ENCODE measurements at regions not wholly inside any gene's neighbourhood (a gene's known extent, or its start where the extent isn't known, plus 50 kb on each side); places are given as distances from the start of the nearest gene placed in this dataset.

- Mint-ChIP-seq H3K4me3 (ENCODE audit: unreplicated experiment) (no peak overlapping the region), H3K27me3 (ENCODE audit: low read depth) (no peaks in the 10 kb centered on the region), H3K36me3 (ENCODE audit: low read depth) (no peaks in the 10 kb centered on the region), H3K27ac (ENCODE audit: unreplicated experiment) (no peak overlapping the region), H3K4me1 (ENCODE audit: low read depth) (peaks cover 10% of the 10 kb centered on the region), H3K9me3 (ENCODE audit: low read depth) (no peaks in the 10 kb centered on the region)
- TF ChIP-seq CTCF (IDR thresholded peaks at IDR 0.05), result no peak
- no peak for DNase-seq (ENCODE audit: low spot score)
These were observed 91.9 kb upstream of the BCL2L14 start for GRCh38 chr12:11978726-11979384.

- H3K9me3 Mint-ChIP-seq (ENCODE audit: low read depth), result no peaks in the 10 kb centered on the region
- peaks cover 10% of the 10 kb centered on the region for H3K4me1 Mint-ChIP-seq (ENCODE audit: low read depth)
- TF ChIP-seq CTCF (IDR thresholded peaks at IDR 0.05), result no peak
- no peak overlapping the region for H3K27ac Mint-ChIP-seq (ENCODE audit: unreplicated experiment)
- no peaks in the 10 kb centered on the region for H3K36me3 Mint-ChIP-seq (ENCODE audit: low read depth)
- DNase-seq (ENCODE audit: low spot score), result no peak
- no peaks in the 10 kb centered on the region for H3K27me3 Mint-ChIP-seq (ENCODE audit: low read depth)
- H3K4me3 Mint-ChIP-seq (ENCODE audit: unreplicated experiment), result no peak overlapping the region
These were observed 90.6 kb upstream of the BCL2L14 start for GRCh38 chr12:11980115-11980514.

- peaks cover 10% of the 10 kb centered on the region for H3K4me1 Mint-ChIP-seq (ENCODE audit: low read depth)
- H3K27me3 Mint-ChIP-seq (ENCODE audit: low read depth), result no peaks in the 10 kb centered on the region
- DNase-seq (ENCODE audit: low spot score), result no peak
- no peak overlapping the region for H3K4me3 Mint-ChIP-seq (ENCODE audit: unreplicated experiment)
- no peaks in the 10 kb centered on the region for H3K9me3 Mint-ChIP-seq (ENCODE audit: low read depth)
- no peak for TF ChIP-seq CTCF (IDR thresholded peaks at IDR 0.05)
- no peaks in the 10 kb centered on the region for H3K36me3 Mint-ChIP-seq (ENCODE audit: low read depth)
- H3K27ac Mint-ChIP-seq (ENCODE audit: unreplicated experiment), result no peak overlapping the region
These were observed 89.5 kb upstream of the BCL2L14 start for GRCh38 chr12:11981121-11981733.

- no peak for DNase-seq (ENCODE audit: low spot score)
- H3K4me3 Mint-ChIP-seq (ENCODE audit: unreplicated experiment), result no peak overlapping the region
- H3K4me1 Mint-ChIP-seq (ENCODE audit: low read depth), result peaks cover 7% of the 10 kb centered on the region
- no peak for TF ChIP-seq CTCF (IDR thresholded peaks at IDR 0.05)
- H3K9me3 Mint-ChIP-seq (ENCODE audit: low read depth), result no peaks in the 10 kb centered on the region
- no peaks in the 10 kb centered on the region for H3K27me3 Mint-ChIP-seq (ENCODE audit: low read depth)
- H3K27ac Mint-ChIP-seq (ENCODE audit: unreplicated experiment), result no peak overlapping the region
- H3K36me3 Mint-ChIP-seq (ENCODE audit: low read depth), result no peaks in the 10 kb centered on the region
These were observed 86.3 kb upstream of the BCL2L14 start for GRCh38 chr12:11984417-11984816.

GRCh38 chr12:11986165-11986564, 84.6 kb upstream of the BCL2L14 start:
- H3K4me3 Mint-ChIP-seq (ENCODE audit: unreplicated experiment), result no peak overlapping the region
- H3K27ac Mint-ChIP-seq (ENCODE audit: unreplicated experiment), result no peak overlapping the region
- H3K27me3 Mint-ChIP-seq (ENCODE audit: low read depth), result no peaks in the 10 kb centered on the region
- no peaks in the 10 kb centered on the region for H3K9me3 Mint-ChIP-seq (ENCODE audit: low read depth)
- H3K4me1 Mint-ChIP-seq (ENCODE audit: low read depth), result peaks cover 5% of the 10 kb centered on the region
- no peaks in the 10 kb centered on the region for H3K36me3 Mint-ChIP-seq (ENCODE audit: low read depth)
- no peak for TF ChIP-seq CTCF (IDR thresholded peaks at IDR 0.05)
- DNase-seq (ENCODE audit: low spot score), result no peak
